GM23248 (cell line): ENCODE measurements at regions not wholly inside any gene's neighbourhood (a gene's known extent, or its start where the extent isn't known, plus 50 kb on each side); places are given as distances from the start of the nearest gene placed in this dataset.

Experiments used
- DNase-seq: peaks from one replicate; pipeline ENCODE4 v3.0.0-alpha.2; 2015
- H2AFZ ChIP-seq: fragments of 200-600 bp; sonication (generic); 2 replicates; pipeline ENCODE4 v1.6.1; 2016; ENCODE audit warnings: antibody characterized with exemption
- H3F3A ChIP-seq: fragments of 200-600 bp; sonication (generic); 2 replicates; pipeline ENCODE4 v1.6.1; 2016; ENCODE audit warnings: mild to moderate bottlenecking, antibody characterized with exemption, mixed run types; ENCODE audit not compliant: insufficient read depth
- H3K27ac ChIP-seq: fragments of 200-600 bp; sonication (generic); 2 replicates; pipeline ENCODE4 v1.5.1; 2016; ENCODE audit warnings: mild to moderate bottlenecking
- H3K27me3 ChIP-seq: fragments of 200-600 bp; sonication (generic); replicated peaks from 2 replicates; pipeline ENCODE4 v1.6.1; 2016; ENCODE audit warnings: mild to moderate bottlenecking; ENCODE audit not compliant: insufficient read depth
- H3K36me3 ChIP-seq: fragments of 200-600 bp; sonication (generic); 2 replicates; pipeline ENCODE4 v1.6.1; 2016; ENCODE audit warnings: low read depth, mild to moderate bottlenecking
- H3K4me1 ChIP-seq: fragments of 200-600 bp; sonication (generic); 2 replicates; pipeline ENCODE4 v1.6.1; 2016; ENCODE audit warnings: mild to moderate bottlenecking; ENCODE audit not compliant: insufficient read depth
- H3K4me2 ChIP-seq: fragments of 200-600 bp; sonication (generic); one replicate; pipeline ENCODE4 v1.6.1; 2016; ENCODE audit warnings: mild to moderate bottlenecking; ENCODE audit not compliant: unreplicated experiment
- H3K4me3 ChIP-seq: fragments of 200-600 bp; sonication (generic); 2 replicates; pipeline ENCODE4 v1.5.1; 2016; ENCODE audit warnings: mild to moderate bottlenecking
- H3K79me2 ChIP-seq: fragments of 200-600 bp; sonication (generic); 2 replicates; pipeline ENCODE4 v1.6.1; 2016; ENCODE audit warnings: mild to moderate bottlenecking; ENCODE audit not compliant: insufficient read depth
- H3K9ac ChIP-seq: fragments of 200-600 bp; sonication (generic); 2 replicates; pipeline ENCODE4 v1.6.1; 2016; ENCODE audit warnings: mild to moderate bottlenecking
- H3K9me2 ChIP-seq: fragments of 200-600 bp; sonication (generic); 2 replicates; pipeline ENCODE4 v1.6.1; 2016; ENCODE audit warnings: mixed run types, mild to moderate bottlenecking, moderate library complexity; ENCODE audit not compliant: insufficient read depth
- H3K9me3 ChIP-seq: fragments of 200-600 bp; sonication (generic); one replicate; pipeline ENCODE4 v1.6.1; 2017; ENCODE audit warnings: low read depth
- H4K20me1 ChIP-seq: fragments of 200-600 bp; sonication (generic); 2 replicates; pipeline ENCODE4 v1.6.0; 2016; ENCODE audit not compliant: insufficient read depth
- EZH2 ChIP-seq: fragments of 200-600 bp; sonication (generic); IDR thresholded peaks from 2 replicates; pipeline ENCODE4 v1.6.1; 2018; ENCODE audit warnings: antibody characterized with exemption, mild to moderate bottlenecking; ENCODE audit not compliant: insufficient read depth, poor library complexity, severe bottlenecking
- EZH2phosphoT487 ChIP-seq: fragments of 200-600 bp; sonication (generic); IDR thresholded peaks from 2 replicates; pipeline ENCODE4 v1.6.1; 2018; ENCODE audit warnings: antibody characterized with exemption, moderate library complexity, mild to moderate bottlenecking, low read depth; ENCODE audit not compliant: insufficient read depth
- WGBS, 2 experiments: methylation state at CpG; one replicate each; pipeline ENCODE4 v1.1.6; 2015 to 2017; ENCODE audit warnings: low lambda C conversion rate in 2 of 2, low coverage in 1 of 2; ENCODE audit errors: missing lambda C conversion rate in 2 of 2; 5-methylcytosine and 5-hydroxymethylcytosine counted together
- in situ Hi-C: fragments of 300-500 bp; cut with MboI; formaldehyde crosslinking; loops from 2 replicates; pipeline ENCODE4 v1.15.0; 2020

DNA sequence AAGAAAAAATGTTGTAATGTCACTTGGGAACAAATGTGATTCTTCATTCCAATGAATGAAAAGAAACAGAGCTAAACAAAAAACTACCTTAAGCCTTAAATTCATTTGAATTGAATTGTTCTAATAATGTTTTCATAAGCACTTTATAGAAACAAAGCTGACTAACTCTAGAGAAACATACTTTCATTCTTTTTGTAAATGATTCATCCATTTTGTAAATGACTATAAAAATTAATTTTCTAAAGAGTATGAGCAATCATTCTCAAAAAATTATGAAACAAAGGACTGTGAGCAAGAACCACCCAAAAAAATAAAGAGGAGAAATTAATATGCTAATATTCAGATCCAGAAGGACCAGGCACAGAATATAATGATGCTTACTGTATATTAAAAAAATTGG lies 986.5 kb upstream of the CHORDC1 start:
- Histone ChIP-seq H3K4me2 (no peak overlapping the region), H4K20me1 (no peaks in the 10 kb centered on the region), H3K79me2 (no peaks in the 10 kb centered on the region), H3K4me3 (no peak overlapping the region), H3K36me3 (no peaks in the 10 kb centered on the region; the same call in 1 of the 2 replicates), H2AFZ (no peak overlapping the region), H3K9me3 (no peaks in the 10 kb centered on the region), H3K9ac (no peak overlapping the region), H3K27ac (no peak overlapping the region), H3K4me1 (no peaks in the 10 kb centered on the region), H3K9me2 (no peaks in the 10 kb centered on the region), H3F3A (no peaks in the 10 kb centered on the region), H3K27me3 (no peaks in the 10 kb centered on the region)
- in situ Hi-C loops, result no loop called here
- no peak for DNase-seq
- TF ChIP-seq EZH2phosphoT487 (no peak), EZH2 (no peak)

DNA sequence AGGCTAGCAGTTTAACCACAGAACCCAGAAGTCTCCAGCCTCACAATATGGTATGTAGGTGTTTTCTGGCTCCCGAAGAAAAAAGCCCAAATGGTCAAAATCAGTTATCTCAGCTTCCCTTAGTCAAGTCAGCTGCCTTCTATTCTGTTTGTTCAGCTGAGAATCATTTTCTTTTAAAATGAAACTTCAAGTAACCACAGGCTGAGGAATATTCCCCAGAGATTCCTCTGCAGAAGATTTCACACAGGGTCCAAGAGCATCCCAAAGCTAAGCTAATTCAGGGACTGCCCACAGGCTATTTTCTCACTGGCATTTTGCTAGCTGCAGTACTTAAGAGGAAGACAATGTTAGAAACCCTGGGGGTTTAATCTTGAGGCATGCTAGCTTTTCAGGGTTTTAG lies 977.0 kb upstream of the CHORDC1 start:
- no peaks in the 10 kb centered on the region for H3K79me2 ChIP-seq
- TF ChIP-seq EZH2 (no peak), EZH2phosphoT487 (no peak)
- H3K27me3 ChIP-seq, result no peaks in the 10 kb centered on the region
- no peak overlapping the region for H2AFZ ChIP-seq
- no peaks in the 10 kb centered on the region for H3K9me3 ChIP-seq
- DNase-seq, result no peak
- in situ Hi-C loops, result no loop called here
- no peak overlapping the region for H3K4me2 ChIP-seq
- no peaks in the 10 kb centered on the region for H3K4me1 ChIP-seq
- H3K4me3 ChIP-seq, result no peak overlapping the region
- no peak overlapping the region for H3K27ac ChIP-seq
- no peak overlapping the region for H3K9ac ChIP-seq
- no peaks in the 10 kb centered on the region for H3K36me3 ChIP-seq
- 8 to 20% methylated on average over 1 of the region's 1 CpG for whole genome bisulfite sequencing, 2 experiments
- H3K9me2 ChIP-seq, result no peaks in the 10 kb centered on the region
- H3F3A ChIP-seq, result no peaks in the 10 kb centered on the region
- no peaks in the 10 kb centered on the region for H4K20me1 ChIP-seq

DNA sequence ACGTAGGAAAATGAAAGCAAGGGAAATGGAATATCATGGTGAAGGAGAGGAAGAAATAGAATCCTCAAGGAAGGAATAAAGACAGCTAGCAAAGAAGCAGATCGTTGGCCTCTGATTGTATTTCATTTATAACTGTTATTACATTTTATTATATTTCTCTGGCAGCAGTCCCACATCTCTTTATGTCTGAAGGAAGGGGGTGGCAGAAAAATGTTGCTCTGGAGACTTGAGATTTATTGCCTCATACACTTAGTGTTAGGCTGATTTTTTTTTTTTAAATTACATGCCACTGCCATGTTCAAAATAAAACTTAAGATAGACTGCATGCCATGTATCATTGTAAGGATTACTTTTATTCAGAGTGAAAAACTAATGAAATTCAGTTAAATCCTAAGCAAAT lies 971.7 kb upstream of the CHORDC1 start:
- Histone ChIP-seq H3K9me2 (no peaks in the 10 kb centered on the region), H2AFZ (no peak overlapping the region), H3K4me3 (no peak overlapping the region), H3K4me1 (no peaks in the 10 kb centered on the region), H3K36me3 (no peaks in the 10 kb centered on the region), H3K27ac (no peak overlapping the region), H3K27me3 (no peaks in the 10 kb centered on the region), H3K9me3 (no peaks in the 10 kb centered on the region), H3K4me2 (no peak overlapping the region), H3K79me2 (no peaks in the 10 kb centered on the region), H3F3A (no peaks in the 10 kb centered on the region), H3K9ac (no peak overlapping the region), H4K20me1 (no peaks in the 10 kb centered on the region)
- in situ Hi-C loops, result no loop called here
- WGBS, 2 experiments, result 1 to 3% methylated on average over 2 of the region's 2 CpGs
- no peak for DNase-seq
- TF ChIP-seq EZH2, result no peak
- no peak for TF ChIP-seq EZH2phosphoT487

DNA sequence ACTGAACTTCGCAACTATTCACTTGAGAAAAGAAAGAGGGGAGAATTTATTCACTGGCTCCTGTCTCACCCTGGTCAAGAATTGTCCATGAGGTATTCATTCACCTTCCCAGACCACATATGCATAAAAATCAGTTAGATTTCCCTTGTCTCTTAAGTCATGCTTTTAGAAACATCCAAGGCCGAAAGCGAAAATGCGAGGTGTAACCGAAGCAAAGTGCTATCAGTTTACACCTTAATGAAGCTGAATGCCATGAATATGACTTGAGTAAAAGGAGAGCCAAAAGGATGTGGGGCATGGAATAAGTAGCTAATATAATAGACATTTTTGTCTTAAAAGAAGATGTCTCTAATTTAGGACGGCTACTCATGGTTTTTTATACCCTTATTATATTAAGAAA lies 965.6 kb upstream of the CHORDC1 start:
- H3K9ac ChIP-seq, result no peak overlapping the region
- H3K27me3 ChIP-seq, result no peaks in the 10 kb centered on the region
- WGBS, 2 experiments, result 18 to 26% methylated on average over 6 of the region's 6 CpGs
- H3K27ac ChIP-seq, result no peak overlapping the region
- no peaks in the 10 kb centered on the region for H3K36me3 ChIP-seq
- no peaks in the 10 kb centered on the region for H3K9me2 ChIP-seq
- H3K9me3 ChIP-seq, result peaks cover 3% of the 10 kb centered on the region
- in situ Hi-C loops, result no loop called here
- no peak for TF ChIP-seq EZH2
- no peak for TF ChIP-seq EZH2phosphoT487
- no peak overlapping the region for H3K4me3 ChIP-seq
- no peak for DNase-seq
- no peaks in the 10 kb centered on the region for H4K20me1 ChIP-seq
- H2AFZ ChIP-seq, result no peak overlapping the region
- H3K79me2 ChIP-seq, result no peaks in the 10 kb centered on the region
- H3K4me2 ChIP-seq, result no peak overlapping the region
- H3F3A ChIP-seq, result no peaks in the 10 kb centered on the region
- H3K4me1 ChIP-seq, result no peaks in the 10 kb centered on the region

DNA sequence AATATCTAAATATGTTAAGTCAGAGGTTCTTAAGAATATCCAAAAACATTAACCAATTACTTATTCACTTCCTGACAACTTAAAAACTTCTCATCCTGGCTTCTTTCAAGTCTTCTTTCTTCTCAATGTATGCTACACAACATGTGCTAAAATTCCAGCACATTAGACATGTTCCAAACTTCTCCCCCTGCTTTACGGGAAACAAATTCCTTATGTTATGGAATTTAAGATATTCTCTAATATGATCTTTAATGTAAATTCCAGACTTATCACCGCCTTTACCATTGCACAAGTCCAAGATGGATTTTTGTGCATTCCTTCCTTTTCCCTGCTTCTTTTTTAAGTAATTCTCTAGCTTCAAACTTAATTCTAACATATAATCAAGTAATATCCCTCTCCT lies 964.5 kb upstream of the CHORDC1 start:
- Histone ChIP-seq H3K4me2 (no peak overlapping the region), H3K4me3 (no peak overlapping the region), H3K79me2 (no peaks in the 10 kb centered on the region), H3K27ac (no peak overlapping the region), H3K36me3 (no peaks in the 10 kb centered on the region), H3K9me3 (peaks cover 3% of the 10 kb centered on the region), H4K20me1 (no peaks in the 10 kb centered on the region), H3K27me3 (no peaks in the 10 kb centered on the region), H3K9me2 (no peaks in the 10 kb centered on the region), H2AFZ (no peak overlapping the region), H3F3A (no peaks in the 10 kb centered on the region), H3K4me1 (no peaks in the 10 kb centered on the region), H3K9ac (no peak overlapping the region)
- 17 to 19% methylated on average over 2 of the region's 2 CpGs for WGBS, 2 experiments
- TF ChIP-seq EZH2phosphoT487 (no peak), EZH2 (no peak)
- in situ Hi-C loops, result no loop called here
- no peak for DNase-seq
